ENCODE measurements at regions not wholly inside any gene's neighbourhood (a gene's known extent, or its start where the extent isn't known, plus 50 kb on each side); places are given as distances from the start of the nearest gene placed in this dataset.

- POLR2A ChIA-PET (ENCODE audit: unreplicated experiment), result no interaction called here
Observed at GRCh38 chr3:13173186-13173585, 100.0 kb upstream of the IQSEC1 start.

More at GRCh38 chr3:13173186-13173585, 100.0 kb upstream of the IQSEC1 start:
- Histone ChIP-seq H3K79me1 (ENCODE audit: low read depth in 1 of 2, low read length in 2 of 2) (no peaks in the 10 kb centered on the region), H3K56ac (ENCODE audit: extremely low read depth, insufficient read depth, low read length) (no peak overlapping the region), H3K4me3 (ENCODE audit: insufficient read depth, low read depth, low read length) (no peak overlapping the region), H3K4me2 (ENCODE audit: low read depth, low read length) (no peak overlapping the region), H3K23ac (ENCODE audit: low read depth, low read length) (no peak overlapping the region), H3K18ac (ENCODE audit: low read depth, low read length) (no peak overlapping the region), H3K9ac (ENCODE audit: low read depth, low read length) (no peak overlapping the region), H2BK15ac (ENCODE audit: low read depth, low read length) (no peak overlapping the region), H4K91ac (ENCODE audit: insufficient read depth, low read depth, low read length) (no peak overlapping the region), H3K4me1 (ENCODE audit: control insufficient read depth, insufficient read depth, low read length) (no peaks in the 10 kb centered on the region), H2AK5ac (ENCODE audit: low read depth, low read length) (no peak overlapping the region), H2BK5ac (ENCODE audit: low read depth, low read length, poor library complexity, severe bottlenecking) (no peak overlapping the region), H4K8ac (ENCODE audit: low read depth in 2 of 2, low read length in 2 of 2) (no peak overlapping the region), H2BK120ac (ENCODE audit: low read depth, low read length) (no peak overlapping the region), H3K27ac (ENCODE audit: insufficient read depth, low read length) (no peak overlapping the region), H2AFZ (replicated peaks; ENCODE audit: low read length, poor library complexity) (no peak overlapping the region), H3K9me3 (ENCODE audit: control insufficient read depth, insufficient read depth, low read length) (peaks cover 3% of the 10 kb centered on the region; the same call in 1 of the 2 replicates), H3K36me3 (ENCODE audit: control insufficient read depth, insufficient read depth, low read length) (no peaks in the 10 kb centered on the region), H3K14ac (replicated peaks; ENCODE audit: low read depth, low read length) (no peak overlapping the region), H3K4ac (ENCODE audit: low read depth, low read length) (no peak overlapping the region), H2BK20ac (ENCODE audit: low read depth, low read length) (no peak overlapping the region), H3K27me3 (ENCODE audit: control insufficient read depth, insufficient read depth, low read length) (no peaks in the 10 kb centered on the region; the same call in 1 of the 2 replicates), H4K20me1 (ENCODE audit: insufficient read depth, low read length) (no peaks in the 10 kb centered on the region), H4K5ac (ENCODE audit: low read depth, low read length) (no peak overlapping the region), H2AK9ac (replicated peaks; ENCODE audit: low read depth, low read length, poor library complexity) (no peak overlapping the region), H3K9me1 (ENCODE audit: insufficient read depth, low read length) (no peaks in the 10 kb centered on the region)
- in situ Hi-C loops (cut with MboI; ENCODE audit: low sequenced_read_pairs) (no loop called here), intact Hi-C loops (cut with micrococcal nuclease) (no loop called here), dilution Hi-C loops (cut with HindIII; ENCODE audit: low sequenced_read_pairs, unreplicated experiment) (no loop called here)
- WGBS, 2 experiments (ENCODE audit: extremely low coverage in 2 of 2, insufficient read length in 1 of 2), result no CpG with 5 or more reads among the region's 6 CpGs
- no peak for TF ChIP-seq POLR2A (IDR thresholded peaks at IDR 0.05; ENCODE audit: low read depth, low read length)
- TF ChIP-seq MXI1 (IDR thresholded peaks at IDR 0.05; ENCODE audit: borderline replicate concordance, low read depth, low read length), result no peak
- TF ChIP-seq RAD21 (IDR thresholded peaks at IDR 0.05; ENCODE audit: low read length), result no peak
- no peak for TF ChIP-seq NFE2L2 (IDR thresholded peaks at IDR 0.05; ENCODE audit: low read depth, low read length)
- no peak for TF ChIP-seq RCOR1 (IDR thresholded peaks at IDR 0.05; ENCODE audit: insufficient replicate concordance, low read length)
- TF ChIP-seq, protein P1, sequence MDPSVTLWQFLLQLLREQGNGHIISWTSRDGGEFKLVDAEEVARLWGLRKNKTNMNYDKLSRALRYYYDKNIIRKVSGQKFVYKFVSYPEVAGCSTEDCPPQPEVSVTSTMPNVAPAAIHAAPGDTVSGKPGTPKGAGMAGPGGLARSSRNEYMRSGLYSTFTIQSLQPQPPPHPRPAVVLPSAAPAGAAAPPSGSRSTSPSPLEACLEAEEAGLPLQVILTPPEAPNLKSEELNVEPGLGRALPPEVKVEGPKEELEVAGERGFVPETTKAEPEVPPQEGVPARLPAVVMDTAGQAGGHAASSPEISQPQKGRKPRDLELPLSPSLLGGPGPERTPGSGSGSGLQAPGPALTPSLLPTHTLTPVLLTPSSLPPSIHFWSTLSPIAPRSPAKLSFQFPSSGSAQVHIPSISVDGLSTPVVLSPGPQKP (IDR thresholded peaks at IDR 0.05; ENCODE audit: borderline replicate concordance, low read depth, low read length), result no peak
- TF ChIP-seq CEBPB (IDR thresholded peaks at IDR 0.05; ENCODE audit: low read depth, low read length), result no peak
- no peak for TF ChIP-seq CTCF (conservative IDR thresholded peaks at IDR 0.05; ENCODE audit: low read depth, low read length)
- TF ChIP-seq MAZ (IDR thresholded peaks at IDR 0.05; ENCODE audit: borderline replicate concordance, low read depth, low read length), result no peak
- no peak for TF ChIP-seq FOS (IDR thresholded peaks at IDR 0.05; ENCODE audit: low read depth, low read length)
- TF ChIP-seq CHD1 (IDR thresholded peaks at IDR 0.05; ENCODE audit: low read depth, low read length), result no peak
- no peak for ATAC-seq (ENCODE audit: low read depth)
- no TSS peak for BruUV-seq (replicated peaks)
- CTCF ChIA-PET, result no interaction called here
- no peak for DNase-seq
